ENCODE measurements at regions not wholly inside any gene's neighbourhood (a gene's known extent, or its start where the extent isn't known, plus 50 kb on each side); places are given as distances from the start of the nearest gene placed in this dataset.

DNA sequence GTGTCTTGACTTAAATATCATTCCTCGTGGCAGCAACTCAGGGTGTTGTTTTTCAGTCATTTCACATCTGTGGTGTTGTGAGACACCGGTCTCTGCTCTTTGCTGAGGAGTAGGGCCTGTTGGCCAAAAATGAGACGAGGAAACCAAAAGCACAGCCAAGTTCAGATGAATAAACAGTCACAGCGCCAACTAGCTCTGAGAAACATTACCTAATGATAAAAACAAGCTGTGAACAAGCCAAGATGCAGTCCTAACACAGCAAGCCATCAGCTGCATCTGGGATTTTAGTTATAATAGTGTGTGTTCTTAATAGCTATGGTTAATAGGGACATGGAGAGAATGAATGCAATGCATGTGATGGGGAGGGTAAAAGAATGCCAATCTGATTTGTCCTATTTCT is 843.4 kb upstream of the DPPA4 start:
- TF ChIP-seq, protein P1, sequence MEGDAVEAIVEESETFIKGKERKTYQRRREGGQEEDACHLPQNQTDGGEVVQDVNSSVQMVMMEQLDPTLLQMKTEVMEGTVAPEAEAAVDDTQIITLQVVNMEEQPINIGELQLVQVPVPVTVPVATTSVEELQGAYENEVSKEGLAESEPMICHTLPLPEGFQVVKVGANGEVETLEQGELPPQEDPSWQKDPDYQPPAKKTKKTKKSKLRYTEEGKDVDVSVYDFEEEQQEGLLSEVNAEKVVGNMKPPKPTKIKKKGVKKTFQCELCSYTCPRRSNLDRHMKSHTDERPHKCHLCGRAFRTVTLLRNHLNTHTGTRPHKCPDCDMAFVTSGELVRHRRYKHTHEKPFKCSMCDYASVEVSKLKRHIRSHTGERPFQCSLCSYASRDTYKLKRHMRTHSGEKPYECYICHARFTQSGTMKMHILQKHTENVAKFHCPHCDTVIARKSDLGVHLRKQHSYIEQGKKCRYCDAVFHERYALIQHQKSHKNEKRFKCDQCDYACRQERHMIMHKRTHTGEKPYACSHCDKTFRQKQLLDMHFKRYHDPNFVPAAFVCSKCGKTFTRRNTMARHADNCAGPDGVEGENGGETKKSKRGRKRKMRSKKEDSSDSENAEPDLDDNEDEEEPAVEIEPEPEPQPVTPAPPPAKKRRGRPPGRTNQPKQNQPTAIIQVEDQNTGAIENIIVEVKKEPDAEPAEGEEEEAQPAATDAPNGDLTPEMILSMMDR (IDR thresholded peaks at IDR 0.05 in 2 of 3, conservative IDR thresholded peaks at IDR 0.05 in 1 of 3; ENCODE audit: insufficient read depth in 2 of 3, low read depth in 1 of 3, low read length in 3 of 3), result no peak
- TF ChIP-seq FOS (IDR thresholded peaks at IDR 0.05; ENCODE audit: extremely low read depth, insufficient read length), result no peak
- TF ChIP-seq, protein P2, sequence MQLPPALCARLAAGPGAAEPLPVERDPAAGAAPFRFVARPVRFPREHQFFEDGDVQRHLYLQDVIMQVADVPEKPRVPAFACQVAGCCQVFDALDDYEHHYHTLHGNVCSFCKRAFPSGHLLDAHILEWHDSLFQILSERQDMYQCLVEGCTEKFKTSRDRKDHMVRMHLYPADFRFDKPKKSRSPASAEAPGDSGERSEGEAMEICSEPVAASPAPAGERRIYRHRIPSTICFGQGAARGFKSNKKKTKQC (CRISPR knock-in tag; IDR thresholded peaks at IDR 0.05), result no peak

All from K562 (cell line).